ENCODE measurements at regions not wholly inside any gene's neighbourhood (a gene's known extent, or its start where the extent isn't known, plus 50 kb on each side); places are given as distances from the start of the nearest gene placed in this dataset.
A peak's percentile ranks its signal among the peaks of the same experiment; 100 is the strongest.

- ChIA-PET CTCF (no interaction called here), POLR2A (ENCODE audit: unreplicated experiment) (no interaction called here)
Measured at GRCh38 chr1:98426092-98426491, 235.4 kb upstream of the SNX7 start.

GRCh38 chr1:98422816-98423215 is 238.7 kb upstream of the SNX7 start:
- H3K79me2 ChIP-seq (ENCODE audit: low read length) = no peaks in the 10 kb centered on the region
- no peak overlapping the region for H3K9ac ChIP-seq (ENCODE audit: low read length)
- BruUV-seq (replicated peaks) = no TSS peak
- no peaks in the 10 kb centered on the region for H3K27me3 ChIP-seq (ENCODE audit: low read length)
- intact Hi-C loops (cut with micrococcal nuclease) = no loop called here
- no peaks in the 10 kb centered on the region for H3K9me2 ChIP-seq (replicated peaks; ENCODE audit: low read length)
- H3K4me2 ChIP-seq (ENCODE audit: low read length) = no peak overlapping the region
- no peak overlapping the region for H2AFZ ChIP-seq (ENCODE audit: low read length)
- no peaks in the 10 kb centered on the region for H3K9me3 ChIP-seq (ENCODE audit: low read length)
- no peaks in the 10 kb centered on the region for H4K20me1 ChIP-seq (ENCODE audit: low read length)
- H3F3A ChIP-seq (ENCODE audit: low read length, unreplicated experiment) = no peaks in the 10 kb centered on the region
- no peak overlapping the region for H3K4me3 ChIP-seq (ENCODE audit: low read length)
- TF ChIP-seq EZH2 (IDR thresholded peaks at IDR 0.05; ENCODE audit: low read length, unreplicated experiment) (no peak), CTCF (conservative IDR thresholded peaks at IDR 0.05; ENCODE audit: low read depth, low read length) (no peak), EZH2phosphoT487 (IDR thresholded peaks at IDR 0.05; ENCODE audit: borderline replicate concordance, low read length) (no peak)
- POLR2A ChIA-PET (ENCODE audit: unreplicated experiment) = interaction anchor here (0.6 kb wide), 1 partner anchor 82 kb away, joined by 3 read pairs; no protein-coding TSS in a partner anchor
- H3K27ac ChIP-seq (ENCODE audit: low read length) = no peak overlapping the region
- DNase-seq (no peak), ATAC-seq (no peak)
- peaks cover 18% of the 10 kb centered on the region for H3K4me1 ChIP-seq (ENCODE audit: insufficient read depth, low read length)
- H3K36me3 ChIP-seq (ENCODE audit: low read depth, low read length) = no peaks in the 10 kb centered on the region
- CTCF ChIA-PET = no interaction called here

More at GRCh38 chr1:98426092-98426491, 235.4 kb upstream of the SNX7 start:
- H3K4me2 ChIP-seq (ENCODE audit: low read length) = no peak overlapping the region
- intact Hi-C loops (cut with micrococcal nuclease) = no loop called here
- DNase-seq (no peak), ATAC-seq (no peak)
- no peak overlapping the region for H3K27ac ChIP-seq (ENCODE audit: low read length)
- no peaks in the 10 kb centered on the region for H4K20me1 ChIP-seq (ENCODE audit: low read length)
- H3K4me1 ChIP-seq (ENCODE audit: insufficient read depth, low read length) = peaks cover 12% of the 10 kb centered on the region
- no peaks in the 10 kb centered on the region for H3K79me2 ChIP-seq (ENCODE audit: low read length)
- H3K27me3 ChIP-seq (ENCODE audit: low read length) = no peaks in the 10 kb centered on the region
- H3K36me3 ChIP-seq (ENCODE audit: low read depth, low read length) = no peaks in the 10 kb centered on the region
- H3K9ac ChIP-seq (ENCODE audit: low read length) = no peak overlapping the region
- no peak overlapping the region for H2AFZ ChIP-seq (ENCODE audit: low read length)
- no peak for TF ChIP-seq EZH2 (IDR thresholded peaks at IDR 0.05; ENCODE audit: low read length, unreplicated experiment)
- no peaks in the 10 kb centered on the region for H3F3A ChIP-seq (ENCODE audit: low read length, unreplicated experiment)
- no peaks in the 10 kb centered on the region for H3K9me2 ChIP-seq (replicated peaks; ENCODE audit: low read length)
- no peaks in the 10 kb centered on the region for H3K9me3 ChIP-seq (ENCODE audit: low read length)
- BruUV-seq (replicated peaks) = no TSS peak
- H3K4me3 ChIP-seq (ENCODE audit: low read length) = no peak overlapping the region

GRCh38 chr1:98421085-98421435 is 240.5 kb upstream of the SNX7 start:
- no peaks in the 10 kb centered on the region for H3F3A ChIP-seq (ENCODE audit: low read length, unreplicated experiment)
- no peaks in the 10 kb centered on the region for H3K27me3 ChIP-seq (ENCODE audit: low read length)
- H3K9ac ChIP-seq (ENCODE audit: low read length) = no peak overlapping the region
- DNase-seq (no peak), ATAC-seq (no peak)
- H3K4me3 ChIP-seq (ENCODE audit: low read length) = no peak overlapping the region
- no TSS peak for BruUV-seq (replicated peaks)
- H3K79me2 ChIP-seq (ENCODE audit: low read length) = no peaks in the 10 kb centered on the region
- POLR2A ChIA-PET (ENCODE audit: unreplicated experiment) = no interaction called here
- H3K4me2 ChIP-seq (ENCODE audit: low read length) = peak overlapping the region; percentile 52; the same call in 1 of the 2 replicates
- no peaks in the 10 kb centered on the region for H3K9me3 ChIP-seq (ENCODE audit: low read length)
- no peaks in the 10 kb centered on the region for H3K9me2 ChIP-seq (replicated peaks; ENCODE audit: low read length)
- CTCF ChIA-PET = no interaction called here
- no peak overlapping the region for H2AFZ ChIP-seq (ENCODE audit: low read length)
- no peaks in the 10 kb centered on the region for H3K36me3 ChIP-seq (ENCODE audit: low read depth, low read length)
- H4K20me1 ChIP-seq (ENCODE audit: low read length) = no peaks in the 10 kb centered on the region
- peaks cover 18% of the 10 kb centered on the region for H3K4me1 ChIP-seq (ENCODE audit: insufficient read depth, low read length)
- intact Hi-C loops (cut with micrococcal nuclease) = no loop called here
- TF ChIP-seq EZH2 (IDR thresholded peaks at IDR 0.05; ENCODE audit: low read length, unreplicated experiment) = no peak
- no peak for TF ChIP-seq EZH2phosphoT487 (IDR thresholded peaks at IDR 0.05; ENCODE audit: borderline replicate concordance, low read length)
- no peak for TF ChIP-seq CTCF (conservative IDR thresholded peaks at IDR 0.05; ENCODE audit: low read depth, low read length)
- H3K27ac ChIP-seq (ENCODE audit: low read length) = peak overlapping the region; percentile 64; the same call in 1 of the 2 replicates
